SKM-1 (cell line): ENCODE measurements at regions not wholly inside any gene's neighbourhood (a gene's known extent, or its start where the extent isn't known, plus 50 kb on each side); places are given as distances from the start of the nearest gene placed in this dataset.

Source experiments
- DNase-seq: peaks from one replicate; lab custom pipeline; 2025; ENCODE audit not compliant: unreplicated experiment; lab: John Stamatoyannopoulos, UW

DNA sequence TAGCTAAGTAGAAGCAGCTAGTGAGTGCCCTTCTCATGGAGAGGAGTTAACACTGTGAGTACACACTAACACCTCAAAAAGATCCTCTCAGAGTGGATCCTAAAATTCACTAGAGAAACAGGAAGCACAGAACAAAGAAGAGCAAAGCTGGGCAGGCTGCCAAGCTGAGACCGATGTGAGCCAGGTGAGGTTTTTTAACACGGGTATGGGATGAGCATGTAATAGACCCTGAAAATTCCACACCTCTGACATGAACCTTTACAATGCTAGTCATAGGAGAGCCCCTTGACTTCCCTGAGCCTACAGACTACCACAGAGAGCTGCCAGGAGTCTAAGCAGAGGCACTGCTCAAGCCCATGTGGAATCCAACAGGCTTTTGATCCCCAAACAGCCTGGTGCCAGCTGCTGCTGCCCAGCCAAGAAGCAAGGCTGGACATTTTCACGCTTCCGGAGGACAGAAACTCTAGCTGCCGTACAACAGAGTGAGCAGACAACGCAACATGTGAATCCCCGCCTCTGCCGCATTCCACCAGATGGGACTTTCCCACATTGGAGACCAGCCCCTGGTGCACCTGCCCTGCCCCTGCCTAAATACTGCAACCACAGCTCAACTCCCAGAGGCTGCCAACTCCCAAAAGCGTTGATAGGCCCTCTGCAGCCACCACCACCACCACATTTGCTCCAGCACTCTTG, 280.8 kb downstream of the CDH10 start:
- DNase-seq = no peak

GRCh38 chr5:24364711-24365110, 280.1 kb downstream of the CDH10 start:
- DNase-seq = no peak

DNA sequence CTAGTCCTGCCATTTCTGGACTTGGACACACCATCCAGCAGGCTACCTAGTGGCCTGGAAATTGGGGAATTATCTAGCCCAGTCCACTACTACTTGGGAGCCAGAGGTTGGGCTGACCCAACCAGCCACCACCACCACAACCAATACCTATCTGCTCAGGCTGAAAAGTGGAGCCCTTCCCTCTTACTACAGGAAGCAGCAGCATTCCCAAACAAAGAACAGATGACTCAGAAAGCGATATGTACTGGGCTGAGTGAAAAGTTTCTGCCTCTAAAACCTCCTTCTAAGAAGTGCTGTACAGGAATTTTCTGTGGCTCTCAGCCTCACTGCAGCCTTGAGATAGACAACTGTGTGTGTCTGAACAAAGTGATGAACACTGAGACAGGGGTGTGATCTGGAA, 279.4 kb downstream of the CDH10 start:
- DNase-seq = no peak

GRCh38 chr5:24367216-24367615, 277.6 kb downstream of the CDH10 start:
- no peak for DNase-seq

GRCh38 chr5:24368115-24368514, 276.7 kb downstream of the CDH10 start:
- DNase-seq = no peak

DNA sequence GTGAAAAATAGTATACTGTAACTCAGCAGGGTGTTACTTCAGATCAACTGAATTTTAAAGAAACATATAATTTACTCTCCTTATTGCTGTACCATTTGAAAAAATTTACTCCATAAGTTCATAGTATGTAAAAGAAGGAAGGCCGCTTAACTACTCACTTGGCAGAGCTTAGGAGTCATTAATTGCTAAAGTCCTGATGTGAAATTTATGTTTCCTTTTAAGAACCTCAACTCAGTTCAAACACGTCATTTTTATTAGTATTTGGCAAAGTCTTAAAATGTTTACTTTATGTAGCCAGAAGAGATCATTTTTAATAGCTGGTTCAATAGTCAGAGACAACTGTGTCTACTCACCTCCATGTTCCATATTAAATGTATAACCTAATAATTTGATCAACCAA, 268.6 kb downstream of the CDH10 start:
- DNase-seq = no peak

DNA sequence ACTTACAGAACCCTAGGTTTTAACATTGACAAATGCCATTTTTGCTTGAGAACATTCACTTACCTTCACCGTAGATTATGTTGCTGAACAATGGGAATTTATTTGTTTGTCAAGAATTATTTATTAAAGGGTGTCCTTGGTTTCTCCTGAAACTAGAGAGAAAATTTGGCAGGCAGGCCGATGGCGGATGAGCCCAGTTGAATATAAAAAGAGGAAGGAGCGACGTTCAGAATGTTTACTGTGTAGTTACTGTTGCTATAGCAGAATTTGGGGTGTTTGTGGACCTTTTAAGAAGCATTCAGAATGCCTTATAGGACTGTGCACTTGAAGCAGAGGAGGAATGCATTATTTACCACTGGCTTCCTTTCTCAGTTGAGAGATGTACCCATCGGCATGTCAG, 268.2 kb downstream of the CDH10 start:
- DNase-seq = no peak

DNA sequence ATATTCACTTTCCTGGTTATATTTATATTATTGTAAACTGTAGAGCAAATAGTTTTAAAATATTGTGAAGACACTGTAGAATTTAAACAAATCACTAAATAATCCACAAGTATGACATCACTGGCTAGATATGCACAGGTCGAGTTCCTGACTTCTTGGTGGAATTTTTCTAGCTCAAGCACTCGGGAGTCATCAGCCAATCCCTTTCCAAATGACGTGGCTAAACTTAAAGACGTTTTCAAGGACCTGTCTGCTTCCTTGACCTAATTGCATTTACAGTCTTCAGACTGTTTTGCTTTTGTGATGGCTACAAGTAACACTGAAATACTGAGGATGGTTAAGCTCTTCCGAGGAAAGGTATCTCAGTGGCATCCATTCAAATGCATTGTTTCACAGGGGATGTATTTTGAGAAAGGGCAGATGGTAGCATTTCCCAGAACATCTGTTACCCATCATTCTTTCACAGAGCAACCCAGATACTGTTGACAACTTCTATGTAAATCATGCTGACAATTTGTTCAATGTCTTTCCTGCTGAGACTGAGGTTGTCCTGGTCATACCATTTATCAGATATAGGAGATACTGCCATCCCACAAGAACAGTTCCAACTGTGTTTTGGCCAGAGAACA, 262.8 kb downstream of the CDH10 start:
- no peak for DNase-seq

- no peak for DNase-seq
Measured at GRCh38 chr5:24385070-24385469, 259.7 kb downstream of the CDH10 start.

DNA sequence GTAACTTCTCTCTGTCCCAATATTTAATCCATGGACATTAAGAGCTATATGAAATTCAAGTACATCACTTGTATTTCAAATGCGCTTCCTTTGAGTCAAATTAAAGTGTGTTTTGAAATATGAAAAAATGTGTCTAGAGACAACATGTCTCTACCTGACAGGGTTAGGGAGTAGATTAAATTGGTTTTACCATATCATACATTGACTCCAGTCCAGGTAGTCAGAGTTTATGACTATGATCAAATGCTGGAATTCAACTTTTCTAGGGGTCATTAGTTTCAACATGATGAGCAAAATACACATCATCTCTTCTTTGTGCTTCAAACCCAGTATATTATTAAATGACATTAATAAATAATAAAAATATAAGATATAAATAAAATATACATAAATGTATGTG, 259.2 kb downstream of the CDH10 start:
- DNase-seq = no peak

- DNase-seq = no peak
Measured at GRCh38 chr5:24388448-24388847, 256.3 kb downstream of the CDH10 start.

GRCh38 chr5:24389968-24390367, 254.8 kb downstream of the CDH10 start:
- DNase-seq = no peak

GRCh38 chr5:24391816-24392215, 253.0 kb downstream of the CDH10 start:
- no peak for DNase-seq

- no peak for DNase-seq
Measured at GRCh38 chr5:24397601-24398000, 247.2 kb downstream of the CDH10 start.

GRCh38 chr5:24401773-24402172, 243.0 kb downstream of the CDH10 start:
- DNase-seq = no peak

DNA sequence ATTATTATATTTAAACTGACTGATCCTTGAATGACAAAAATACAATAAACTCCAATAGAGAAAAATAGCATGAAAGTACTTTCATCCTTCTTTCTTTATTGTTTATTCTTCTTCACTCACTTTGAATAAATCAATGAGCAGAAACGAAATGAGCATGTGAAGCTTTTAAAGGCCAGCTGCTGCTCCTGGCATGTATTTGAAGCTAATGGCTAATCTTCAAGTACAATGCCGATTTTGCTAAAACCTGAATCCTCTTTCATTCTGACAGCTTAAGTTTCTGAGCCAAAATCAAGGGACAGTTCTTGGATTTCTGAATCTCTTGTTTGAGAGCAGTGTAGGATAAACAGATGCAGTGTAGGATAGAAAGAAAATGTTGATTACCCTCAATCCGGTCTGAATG, 237.3 kb downstream of the CDH10 start:
- no peak for DNase-seq

DNA sequence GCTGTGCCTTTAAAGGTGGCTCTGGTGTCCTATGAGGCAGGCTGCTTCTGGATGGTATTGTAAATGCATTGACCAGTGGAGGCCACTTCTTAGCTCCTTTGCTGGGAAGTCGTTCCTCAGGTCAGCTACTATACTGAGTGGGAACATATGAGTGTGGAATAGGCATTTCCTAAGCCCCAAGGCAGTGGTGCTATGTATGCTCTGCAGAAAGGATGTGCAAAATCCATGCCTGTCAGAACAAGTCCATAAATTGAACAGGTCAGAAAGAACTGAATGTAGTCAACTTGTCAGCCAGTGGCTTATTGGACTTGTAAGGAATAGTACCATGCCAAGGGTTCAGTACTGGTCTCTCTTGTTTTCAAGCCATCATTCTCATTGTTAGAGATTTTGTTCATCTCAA, 216.4 kb downstream of the CDH10 start:
- no peak for DNase-seq

DNA sequence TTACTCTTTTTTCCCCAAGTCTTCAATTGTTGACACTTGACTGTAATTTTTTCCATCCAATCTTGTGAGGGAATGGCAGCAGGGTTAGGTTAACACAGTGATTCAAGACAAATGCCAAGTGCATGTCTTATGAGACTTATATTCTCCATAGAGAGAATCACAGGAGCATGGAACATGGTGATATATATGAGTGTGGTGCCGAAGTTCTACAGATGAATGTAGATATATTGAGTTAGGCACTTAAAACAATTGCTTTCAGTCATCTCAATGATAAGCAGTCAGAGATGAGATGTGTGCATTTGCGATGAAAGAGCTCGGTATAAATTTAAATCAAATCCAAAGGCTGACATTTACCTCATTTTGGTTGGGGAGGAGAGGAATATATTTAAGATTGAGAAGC, 211.2 kb downstream of the CDH10 start:
- DNase-seq = no peak
